ENCODE measurements at regions not wholly inside any gene's neighbourhood (a gene's known extent, or its start where the extent isn't known, plus 50 kb on each side); places are given as distances from the start of the nearest gene placed in this dataset.
"Not testable (repeated sequence)": the region's sequence is repeated elsewhere in the genome, so short reads cannot be mapped to it uniquely, and the experiment has no call there.

DNA sequence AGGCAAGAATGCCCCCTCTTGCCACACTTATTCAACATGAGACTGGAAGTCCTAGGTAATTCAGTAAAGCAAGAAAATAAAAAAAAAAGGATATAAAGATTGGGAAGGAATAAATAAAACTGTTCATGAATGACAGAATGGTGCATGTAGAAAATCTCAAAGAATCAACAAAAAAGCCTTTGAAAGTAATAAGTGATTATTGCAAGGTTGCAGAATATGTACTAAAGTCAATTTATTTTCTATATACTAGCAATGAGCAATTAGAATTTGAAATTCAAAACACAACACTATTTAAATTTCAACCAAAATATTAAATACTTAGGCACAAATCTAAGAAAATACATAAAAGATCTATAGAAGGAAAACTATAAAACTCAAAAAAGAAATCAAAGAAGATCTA is 58.6 kb downstream of the MAGEA10 start:
- DNase-seq = no peak

DNA sequence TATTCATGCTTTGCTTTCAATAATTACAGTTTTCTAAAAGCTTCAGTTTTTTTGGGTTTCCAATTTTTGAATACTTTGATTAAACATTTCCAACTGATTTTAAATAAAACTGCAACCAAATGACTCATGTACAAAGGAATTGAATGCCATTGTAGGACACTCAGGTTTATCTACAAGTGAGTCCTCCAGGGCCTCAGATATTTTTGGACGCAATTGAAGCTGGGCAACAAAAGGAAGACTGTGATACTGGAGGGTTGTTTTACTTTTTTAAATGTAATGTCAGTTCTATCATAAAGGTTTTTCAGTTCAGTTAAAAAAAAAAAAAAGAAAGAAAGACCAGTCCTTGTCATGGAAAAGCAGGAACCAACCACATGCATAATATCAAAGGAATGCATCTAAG is 64.2 kb downstream of the MAGEA10 start:
- DNase-seq = no peak

DNA sequence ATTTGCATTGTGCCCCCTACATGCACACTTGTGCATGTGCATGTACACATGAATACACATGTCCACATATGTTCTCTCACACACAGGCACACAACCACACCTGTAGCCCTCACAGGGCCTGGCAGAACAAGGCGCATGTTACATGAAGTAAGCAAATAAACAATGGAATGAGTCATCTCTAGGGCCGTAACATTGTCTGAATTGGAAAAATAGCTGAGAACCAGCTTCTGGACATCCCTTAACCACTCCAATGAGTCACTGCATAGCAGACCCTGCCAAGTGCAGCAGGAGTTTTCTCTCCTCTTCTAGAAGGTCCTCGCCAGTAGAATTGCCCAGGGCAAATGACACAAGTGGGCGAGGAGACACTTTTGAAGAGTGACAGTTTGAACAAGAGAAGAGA is 66.1 kb downstream of the MAGEA10 start:
- peak; percentile 0 for DNase-seq

DNA sequence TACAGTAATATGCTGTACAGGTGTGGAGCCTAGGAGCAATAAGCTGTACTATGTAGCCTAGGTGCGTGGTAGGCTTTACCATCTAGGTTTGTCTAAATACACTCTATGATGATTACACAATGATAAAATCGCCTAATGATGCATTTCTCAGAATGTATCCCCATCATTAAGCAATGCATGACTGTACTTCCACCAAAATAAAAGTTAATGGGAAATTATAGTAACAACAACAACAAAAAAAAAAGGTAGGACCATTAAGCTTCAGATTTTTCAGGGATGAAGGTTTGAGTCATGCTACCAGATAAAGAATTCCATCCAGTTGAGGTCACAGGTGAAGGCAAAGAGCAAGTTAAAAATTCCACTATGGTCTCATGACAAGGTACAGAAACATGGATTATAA is 68.2 kb downstream of the MAGEA10 start:
- DNase-seq = no peak

DNA sequence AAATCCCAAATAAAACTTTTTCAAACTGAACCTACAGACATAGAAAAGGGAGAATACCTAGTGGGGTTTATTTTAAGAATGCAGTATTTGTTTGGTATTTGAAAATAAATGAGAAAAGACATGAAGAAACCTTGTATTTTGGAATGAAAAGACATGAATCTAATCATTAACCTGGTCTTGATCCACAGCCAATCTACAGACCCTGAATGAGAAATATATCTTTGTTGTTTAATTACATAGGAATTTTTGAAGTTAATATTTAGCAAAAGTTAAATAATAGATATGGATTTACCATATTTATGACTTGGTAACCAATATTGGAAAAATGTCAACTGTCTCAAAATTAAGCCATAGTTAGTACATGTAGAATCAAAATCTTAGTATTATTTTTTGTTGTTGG is 76.8 kb downstream of the MAGEA10 start:
- no peak for DNase-seq

DNA sequence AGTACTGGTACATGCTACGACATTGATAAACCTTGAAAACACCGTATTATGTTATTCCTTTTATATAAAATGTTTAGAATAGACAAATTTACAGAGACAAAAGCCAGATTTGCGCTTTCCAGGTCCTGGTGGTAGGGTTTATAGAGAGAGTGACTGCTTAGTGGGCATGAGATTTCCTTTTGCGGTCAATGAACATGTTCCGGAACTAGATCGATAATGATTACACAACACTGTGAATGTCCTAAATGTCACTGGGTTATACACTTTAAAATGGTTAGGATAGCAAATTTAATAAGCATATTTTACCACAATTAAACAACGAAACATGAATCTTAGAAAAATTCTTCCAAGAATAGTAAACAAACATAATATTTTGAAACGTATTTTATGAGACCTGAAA is 77.3 kb downstream of the MAGEA10 start:
- DNase-seq = no peak

DNA sequence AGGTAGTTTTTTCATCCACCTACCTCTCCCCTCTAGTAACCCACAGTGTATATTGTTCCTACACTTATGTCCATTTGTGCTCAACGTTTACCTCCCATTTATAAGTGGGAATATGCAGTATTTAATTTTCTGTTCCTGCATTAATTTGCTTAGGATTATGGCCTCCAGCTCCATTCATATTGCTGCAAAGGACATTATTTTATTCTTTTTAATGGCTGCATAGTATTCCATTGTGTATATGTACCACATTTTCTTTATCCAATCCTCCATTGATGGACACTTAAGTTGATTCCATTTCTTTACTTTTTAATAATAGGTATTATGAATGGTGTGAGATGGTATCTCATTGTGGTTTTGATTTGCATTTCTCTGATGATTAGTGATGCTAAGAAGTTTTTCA is 76.1 kb upstream of the GABRE start:
- DNase-seq = not testable (repeated sequence)

DNA sequence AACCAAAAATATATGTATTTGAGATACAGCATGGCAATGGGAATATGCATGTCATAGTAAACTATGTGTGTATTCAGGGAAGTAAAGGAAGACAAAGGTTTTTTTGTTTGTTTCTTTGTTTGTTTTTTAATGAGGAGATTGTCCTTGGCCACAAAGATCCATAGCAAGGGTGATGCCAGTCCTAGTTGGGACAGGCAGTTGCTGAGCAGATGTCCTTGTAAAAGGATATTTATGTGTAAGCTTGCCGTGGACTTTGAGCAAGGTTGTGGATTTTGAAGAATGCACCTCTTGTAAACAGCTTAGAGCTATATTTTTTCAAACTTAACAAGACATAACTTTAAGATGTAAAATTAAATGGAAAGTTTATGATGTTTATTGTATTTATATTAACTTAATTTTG is 69.9 kb upstream of the GABRE start:
- no peak for DNase-seq

DNA sequence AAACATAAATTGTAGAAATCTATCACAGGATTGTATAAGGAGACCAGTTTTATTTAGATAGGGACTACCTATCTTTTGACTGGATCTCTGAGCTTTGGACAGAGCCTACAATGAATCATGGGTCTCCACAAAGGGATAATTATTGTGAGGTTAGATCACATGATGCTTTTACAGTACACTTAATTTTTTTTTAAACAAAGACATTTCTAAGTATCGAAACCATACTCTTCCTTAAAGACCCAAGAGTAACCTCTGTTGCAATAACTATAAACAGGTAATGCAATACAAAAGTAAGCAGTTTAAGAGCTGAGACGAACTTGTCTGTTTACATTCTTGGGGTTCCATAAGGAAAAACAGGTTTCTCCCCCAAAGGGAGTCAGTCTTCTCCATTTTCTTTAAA is 64.3 kb upstream of the GABRE start:
- DNase-seq = no peak

DNA sequence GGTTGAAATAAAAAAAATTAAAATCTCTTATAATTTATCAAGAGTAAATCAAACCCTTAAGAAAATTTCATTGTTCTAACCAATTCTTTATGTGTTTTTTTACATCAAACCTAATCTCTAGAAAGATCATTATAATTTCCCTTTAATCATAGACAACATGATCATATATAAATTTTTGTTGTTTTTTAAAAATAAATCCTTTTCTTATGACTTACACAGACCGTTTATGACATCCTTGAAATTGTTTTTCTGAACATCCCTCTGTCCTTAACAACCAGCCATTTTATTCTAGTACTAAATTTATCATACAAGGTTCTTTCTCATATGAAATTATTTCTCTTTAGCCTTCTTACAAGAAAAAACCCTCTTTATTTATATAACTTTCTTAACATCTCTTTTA is 62.7 kb upstream of the GABRE start:
- no peak for DNase-seq

DNA sequence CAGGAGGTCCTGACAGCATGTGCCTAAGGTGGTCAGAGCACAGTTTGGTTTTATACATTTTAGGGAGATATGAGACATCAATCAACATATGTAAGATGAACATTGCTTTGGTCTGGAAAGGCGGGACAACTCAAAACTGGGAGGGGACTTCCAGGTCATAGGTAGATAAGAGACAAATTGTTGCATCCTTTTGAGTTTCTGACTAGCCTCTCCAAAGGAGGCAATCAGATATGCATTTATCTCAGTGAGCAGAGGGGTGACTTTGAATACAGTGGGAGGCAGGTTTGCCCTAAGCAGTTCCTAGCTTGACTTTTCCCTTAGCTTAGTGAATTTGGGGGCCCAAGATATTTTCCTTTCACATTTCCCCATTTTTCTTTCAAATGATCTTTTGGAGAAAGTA is 56.9 kb upstream of the GABRE start:
- not testable (repeated sequence) for DNase-seq

DNA sequence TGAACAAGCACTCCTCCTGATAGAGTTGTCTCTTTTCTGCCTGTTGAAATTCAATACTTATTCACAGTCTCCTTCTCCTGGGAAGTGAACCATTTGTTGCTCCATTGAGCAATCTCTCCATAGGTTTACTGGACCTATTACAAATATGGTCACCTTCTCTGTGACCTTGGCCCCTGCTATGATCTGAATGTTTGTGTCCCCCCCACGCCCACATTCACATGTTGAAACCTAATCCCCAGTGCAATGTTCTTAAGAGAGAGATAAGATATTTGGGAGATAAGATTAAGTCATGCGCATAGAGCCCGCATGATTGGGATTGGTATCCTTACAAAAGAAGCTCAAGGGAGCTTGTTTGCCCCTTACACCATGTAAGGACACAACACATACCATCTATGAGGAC is 54.1 kb upstream of the GABRE start:
- no peak for DNase-seq

DNA sequence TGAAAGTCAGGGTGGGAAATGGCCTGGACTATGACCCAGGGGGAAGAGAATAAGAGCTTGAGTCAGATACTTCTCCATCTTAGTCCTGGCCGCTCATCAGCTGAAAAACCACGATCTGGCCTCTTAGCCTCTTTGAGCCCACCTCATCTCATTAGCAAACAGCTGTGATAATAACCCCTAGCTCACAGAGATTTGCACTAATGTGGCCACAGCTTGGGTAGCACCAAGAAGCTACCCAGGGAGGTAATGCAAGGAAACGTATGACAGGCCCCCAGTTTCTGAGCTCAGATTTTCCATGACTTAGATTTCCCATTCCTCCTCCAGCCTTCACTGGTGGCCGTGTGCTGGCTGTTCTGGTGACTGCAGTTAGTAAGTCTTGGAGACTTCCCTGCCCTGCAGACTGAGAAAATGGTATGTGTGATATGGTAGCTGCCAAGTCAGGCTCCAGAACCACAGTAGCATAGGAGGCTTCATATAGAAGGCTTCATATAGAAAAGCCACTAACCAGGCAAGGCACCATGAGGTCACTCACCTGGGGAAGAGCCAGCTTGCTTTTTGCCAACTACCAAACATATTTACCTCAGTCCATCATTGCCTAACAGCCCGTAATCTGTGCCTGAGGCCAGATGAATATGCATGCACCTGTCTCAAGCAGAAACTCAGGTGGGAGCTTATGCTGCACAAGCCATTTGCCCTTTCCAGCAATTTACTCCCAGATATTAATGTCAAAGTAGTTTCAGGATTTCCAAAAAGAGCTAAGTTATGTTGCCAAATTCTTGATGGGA is 51.4 kb upstream of the GABRE start:
- DNase-seq = no peak

DNA sequence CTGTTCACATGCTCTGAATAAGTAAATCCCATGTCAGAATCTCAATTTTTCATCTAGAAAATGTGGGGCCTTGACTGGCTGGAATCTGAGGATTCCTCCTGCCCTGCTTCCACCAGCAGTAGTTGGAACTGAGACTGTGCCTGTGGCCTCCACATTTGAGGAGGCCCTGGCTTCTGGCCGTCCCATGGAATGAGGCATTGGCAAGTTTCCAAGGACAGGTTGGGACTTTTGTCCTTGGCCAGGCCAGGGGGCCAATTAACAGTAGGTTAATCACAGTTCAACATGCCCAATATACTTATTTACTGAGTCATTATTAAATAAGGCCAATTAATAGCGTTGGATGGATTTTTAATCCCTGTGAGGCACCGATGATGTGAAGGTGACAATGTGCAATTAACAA is 50.2 kb upstream of the GABRE start:
- no peak for DNase-seq
